ENCODE measurements at regions not wholly inside any gene's neighbourhood (a gene's known extent, or its start where the extent isn't known, plus 50 kb on each side); places are given as distances from the start of the nearest gene placed in this dataset.

DNA sequence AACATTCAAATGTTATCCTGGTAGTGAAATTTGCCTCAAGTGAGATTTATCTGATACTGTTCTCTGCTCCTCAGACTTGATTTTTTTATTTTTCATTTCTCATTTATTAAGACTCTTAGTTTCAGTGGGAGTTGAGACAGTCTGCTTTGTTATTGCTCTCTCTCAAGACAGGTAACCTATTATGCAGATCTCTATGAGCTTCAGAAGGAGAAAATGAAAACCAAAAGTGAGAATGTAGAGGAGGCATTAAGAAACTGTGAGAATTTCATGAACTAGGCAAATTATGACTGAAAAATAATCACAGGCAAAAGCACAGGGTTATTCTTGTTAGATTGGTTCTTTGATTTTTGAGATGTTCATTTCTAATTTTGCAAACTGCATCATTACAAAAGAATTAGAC, 290.0 kb upstream of the CHORDC1 start:
- H3K4me3 Mint-ChIP-seq = no peak overlapping the region
- peaks cover 5% of the 10 kb centered on the region for H3K4me1 Mint-ChIP-seq (ENCODE audit: unreplicated experiment)
- no peaks in the 10 kb centered on the region for H3K36me3 Mint-ChIP-seq
- H3K27ac Mint-ChIP-seq = no peak overlapping the region
- TF ChIP-seq, protein P1, sequence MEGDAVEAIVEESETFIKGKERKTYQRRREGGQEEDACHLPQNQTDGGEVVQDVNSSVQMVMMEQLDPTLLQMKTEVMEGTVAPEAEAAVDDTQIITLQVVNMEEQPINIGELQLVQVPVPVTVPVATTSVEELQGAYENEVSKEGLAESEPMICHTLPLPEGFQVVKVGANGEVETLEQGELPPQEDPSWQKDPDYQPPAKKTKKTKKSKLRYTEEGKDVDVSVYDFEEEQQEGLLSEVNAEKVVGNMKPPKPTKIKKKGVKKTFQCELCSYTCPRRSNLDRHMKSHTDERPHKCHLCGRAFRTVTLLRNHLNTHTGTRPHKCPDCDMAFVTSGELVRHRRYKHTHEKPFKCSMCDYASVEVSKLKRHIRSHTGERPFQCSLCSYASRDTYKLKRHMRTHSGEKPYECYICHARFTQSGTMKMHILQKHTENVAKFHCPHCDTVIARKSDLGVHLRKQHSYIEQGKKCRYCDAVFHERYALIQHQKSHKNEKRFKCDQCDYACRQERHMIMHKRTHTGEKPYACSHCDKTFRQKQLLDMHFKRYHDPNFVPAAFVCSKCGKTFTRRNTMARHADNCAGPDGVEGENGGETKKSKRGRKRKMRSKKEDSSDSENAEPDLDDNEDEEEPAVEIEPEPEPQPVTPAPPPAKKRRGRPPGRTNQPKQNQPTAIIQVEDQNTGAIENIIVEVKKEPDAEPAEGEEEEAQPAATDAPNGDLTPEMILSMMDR (conservative IDR thresholded peaks at IDR 0.05) = no peak
- DNase-seq (ENCODE audit: extremely low spot score, unreplicated experiment) = no peak
- no peaks in the 10 kb centered on the region for H3K27me3 Mint-ChIP-seq
- H3K9me3 Mint-ChIP-seq = no peaks in the 10 kb centered on the region

DNA sequence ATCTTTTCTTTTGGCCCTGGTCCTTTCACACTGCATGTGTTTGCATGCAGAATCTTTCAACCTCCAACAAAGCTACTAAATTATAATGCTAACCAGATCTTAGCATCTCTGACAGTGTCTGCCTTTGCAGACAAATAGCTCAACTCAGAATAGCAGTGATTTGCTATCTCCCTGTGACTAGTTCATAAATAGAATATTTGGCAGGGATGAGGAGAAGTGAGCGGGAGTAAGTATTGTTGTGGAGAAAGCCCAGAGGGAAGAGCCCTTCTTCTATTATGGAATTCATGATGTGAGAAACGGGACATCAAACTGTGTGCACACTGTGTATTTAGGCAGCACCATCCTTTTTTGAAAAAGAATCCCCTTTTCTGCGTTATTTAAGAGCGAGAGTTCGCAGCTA, 288.0 kb upstream of the CHORDC1 start:
- peaks cover 5% of the 10 kb centered on the region for H3K4me1 Mint-ChIP-seq (ENCODE audit: unreplicated experiment)
- DNase-seq (ENCODE audit: extremely low spot score, unreplicated experiment) = no peak
- H3K27ac Mint-ChIP-seq = no peak overlapping the region
- no peak overlapping the region for H3K4me3 Mint-ChIP-seq
- no peaks in the 10 kb centered on the region for H3K36me3 Mint-ChIP-seq
- H3K9me3 Mint-ChIP-seq = no peaks in the 10 kb centered on the region
- H3K27me3 Mint-ChIP-seq = no peaks in the 10 kb centered on the region
- TF ChIP-seq, protein P1 (conservative IDR thresholded peaks at IDR 0.05) = no peak

DNA sequence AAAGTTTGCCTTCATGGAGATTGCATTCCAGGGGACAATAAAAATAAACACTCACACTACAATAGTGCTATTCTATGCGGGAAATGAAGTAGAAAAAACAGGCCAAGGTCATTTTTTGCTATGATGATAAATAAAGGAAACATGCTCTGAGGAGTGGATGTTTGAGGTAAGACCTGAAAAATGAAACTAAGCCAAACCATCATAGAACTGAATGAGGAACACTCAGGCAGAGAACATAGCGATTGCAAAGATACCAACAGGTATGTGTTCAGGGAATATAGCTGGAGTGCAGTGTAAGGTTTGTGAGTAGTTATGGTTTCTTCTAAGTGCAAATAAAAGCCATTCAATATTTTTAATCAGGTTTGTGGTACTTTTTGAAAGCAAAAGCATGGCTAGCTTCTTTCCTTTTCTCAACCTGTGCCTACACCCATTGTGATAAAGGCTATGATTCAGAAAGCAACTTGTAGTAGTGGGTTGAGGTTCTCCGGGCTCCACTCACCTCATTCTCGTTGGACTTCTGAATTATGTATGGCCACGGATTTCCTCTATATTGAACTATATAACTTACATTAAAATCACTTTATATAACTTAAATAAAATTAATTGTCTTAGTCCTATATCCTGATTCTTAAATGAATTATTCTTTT, 278.2 kb upstream of the CHORDC1 start:
- no peaks in the 10 kb centered on the region for H3K27me3 Mint-ChIP-seq
- DNase-seq (ENCODE audit: extremely low spot score, unreplicated experiment) = no peak
- no peak overlapping the region for H3K4me3 Mint-ChIP-seq

DNA sequence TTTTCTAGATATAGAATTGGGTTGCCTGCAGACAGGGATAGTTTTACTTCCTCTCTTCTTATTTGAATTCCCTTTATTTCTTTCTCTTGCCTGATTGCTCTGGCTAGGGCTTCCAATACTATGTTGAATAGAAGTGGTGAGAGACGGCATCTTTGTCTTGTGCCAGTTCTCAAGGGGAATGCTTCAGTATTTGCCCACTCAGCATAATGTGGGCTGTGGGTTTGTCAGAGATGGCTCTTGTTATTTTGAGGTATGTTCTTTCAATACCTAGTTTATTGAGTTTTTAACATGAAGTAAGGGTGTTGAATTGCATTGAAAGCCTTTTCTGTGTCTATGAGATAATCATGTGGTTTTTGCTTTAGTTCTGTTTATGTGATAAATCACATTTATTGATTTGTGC, 273.9 kb upstream of the CHORDC1 start:
- TF ChIP-seq, protein P1 (conservative IDR thresholded peaks at IDR 0.05) = no peak
- H3K9me3 Mint-ChIP-seq = peaks cover 19% of the 10 kb centered on the region
- H3K4me1 Mint-ChIP-seq (ENCODE audit: unreplicated experiment) = no peaks in the 10 kb centered on the region
- H3K27ac Mint-ChIP-seq = no peak overlapping the region
- H3K36me3 Mint-ChIP-seq = no peaks in the 10 kb centered on the region
- DNase-seq (ENCODE audit: extremely low spot score, unreplicated experiment) = no peak
- H3K4me3 Mint-ChIP-seq = no peak overlapping the region
- H3K27me3 Mint-ChIP-seq = no peaks in the 10 kb centered on the region

More for the DNA sequence above, 278.2 kb upstream of the CHORDC1 start:
- TF ChIP-seq, protein P1 (conservative IDR thresholded peaks at IDR 0.05) = no peak
- no peak overlapping the region for H3K27ac Mint-ChIP-seq
- no peaks in the 10 kb centered on the region for H3K36me3 Mint-ChIP-seq
- H3K4me1 Mint-ChIP-seq (ENCODE audit: unreplicated experiment) = no peaks in the 10 kb centered on the region
- H3K9me3 Mint-ChIP-seq = peaks cover 13% of the 10 kb centered on the region

DNA sequence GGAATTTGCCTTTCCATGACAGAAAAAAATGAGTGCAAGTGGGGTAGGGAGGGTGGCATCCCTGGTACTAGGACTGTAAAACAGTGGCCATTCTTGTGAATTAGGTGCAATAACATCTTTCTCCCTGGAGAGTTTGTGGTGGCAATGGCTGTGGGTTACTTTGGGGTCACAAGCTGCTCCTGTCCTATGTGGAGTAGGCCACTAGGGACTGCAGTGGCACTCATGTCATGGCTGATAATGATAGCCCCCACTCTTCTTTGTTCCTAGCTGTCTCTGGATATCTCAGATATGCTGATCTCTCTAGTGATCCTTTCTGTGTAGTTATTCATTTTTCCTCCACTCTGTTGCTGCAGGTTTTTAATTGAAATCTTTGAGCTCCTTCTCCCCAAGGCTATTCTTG, 270.5 kb upstream of the CHORDC1 start:
- Mint-ChIP-seq H3K9me3 (peaks cover 19% of the 10 kb centered on the region), H3K4me3 (no peak overlapping the region), H3K27ac (no peak overlapping the region), H3K27me3 (no peaks in the 10 kb centered on the region), H3K36me3 (no peaks in the 10 kb centered on the region), H3K4me1 (ENCODE audit: unreplicated experiment) (no peaks in the 10 kb centered on the region)
- TF ChIP-seq, protein P1 (conservative IDR thresholded peaks at IDR 0.05) = no peak
- DNase-seq (ENCODE audit: extremely low spot score, unreplicated experiment) = no peak

DNA sequence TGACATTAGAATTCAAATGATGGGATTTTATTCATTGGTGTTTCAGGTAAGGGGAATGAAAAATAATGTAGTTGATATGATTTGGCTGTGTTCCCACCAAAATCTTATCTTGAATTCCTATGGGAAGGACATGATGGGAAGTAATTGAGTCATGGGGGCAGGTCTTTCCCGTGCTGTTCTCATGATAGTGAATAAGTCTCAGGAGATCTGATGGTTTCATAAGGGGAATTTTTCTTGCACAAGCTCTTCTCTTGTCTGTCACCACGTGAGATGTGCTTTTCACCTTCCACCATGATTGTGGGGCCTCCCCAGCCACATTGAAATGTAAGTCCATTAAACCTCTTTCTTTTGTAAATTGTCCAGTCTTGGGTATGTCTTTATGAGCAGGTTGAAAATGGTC, 268.6 kb upstream of the CHORDC1 start:
- peaks cover 11% of the 10 kb centered on the region for H3K9me3 Mint-ChIP-seq
- no peak overlapping the region for H3K27ac Mint-ChIP-seq
- DNase-seq (ENCODE audit: extremely low spot score, unreplicated experiment) = no peak
- no peaks in the 10 kb centered on the region for H3K4me1 Mint-ChIP-seq (ENCODE audit: unreplicated experiment)
- TF ChIP-seq, protein P1 (conservative IDR thresholded peaks at IDR 0.05) = no peak
- H3K4me3 Mint-ChIP-seq = no peak overlapping the region
- no peaks in the 10 kb centered on the region for H3K36me3 Mint-ChIP-seq
- H3K27me3 Mint-ChIP-seq = no peaks in the 10 kb centered on the region

All from type B pancreatic cell (in vitro differentiated cells).